ENCODE measurements at regions not wholly inside any gene's neighbourhood (a gene's known extent, or its start where the extent isn't known, plus 50 kb on each side); places are given as distances from the start of the nearest gene placed in this dataset.

- H3K36me3 ChIP-seq (ENCODE audit: insufficient read depth, low read length), result no peaks in the 10 kb centered on the region
- DNase-seq, result no peak
- Mint-ChIP-seq H3K27ac (no peak overlapping the region), H3K9me3 (peaks cover 21 to 64% (median 53%) of the 10 kb centered on the region in 5 donors), H3K4me1 (no peaks in the 10 kb centered on the region), H3K27me3 (no peaks in the 10 kb centered on the region), H3K4me3 (no peak overlapping the region), H3K36me3 (peaks cover 0 to 24% (median 0%) of the 10 kb centered on the region in 3 donors)
- no peak overlapping the region for H3K27ac ChIP-seq (ENCODE audit: low read depth, low read length)
- no peak overlapping the region for H3K4me3 ChIP-seq (ENCODE audit: low read length)
- CTCF ChIA-PET, result no interaction called here
- POLR2A ChIA-PET, result no interaction called here
- H3K27me3 ChIP-seq (ENCODE audit: insufficient read depth, low read length, poor library complexity, severe bottlenecking), result no peaks in the 10 kb centered on the region
- H3K9me3 ChIP-seq (ENCODE audit: low read length), result no peaks in the 10 kb centered on the region
- H3K4me1 ChIP-seq (ENCODE audit: insufficient read depth, low read length), result no peaks in the 10 kb centered on the region
Observed at GRCh38 chr19:23855676-23856075, 59.0 kb upstream of the ZNF726 start.

GRCh38 chr19:23851966-23852365, 62.7 kb upstream of the ZNF726 start:
- Histone ChIP-seq H3K9me3 (ENCODE audit: low read length) (no peaks in the 10 kb centered on the region), H3K4me1 (ENCODE audit: insufficient read depth, low read length) (no peaks in the 10 kb centered on the region), H3K27ac (ENCODE audit: low read depth, low read length) (no peak overlapping the region), H3K27me3 (ENCODE audit: insufficient read depth, low read length, poor library complexity, severe bottlenecking) (no peaks in the 10 kb centered on the region), H3K4me3 (ENCODE audit: low read length) (no peak overlapping the region), H3K36me3 (ENCODE audit: insufficient read depth, low read length) (no peaks in the 10 kb centered on the region)
- no peak for DNase-seq
- H3K36me3 Mint-ChIP-seq, result peaks cover 0 to 44% (median 6%) of the 10 kb centered on the region in 3 donors
- no peaks in the 10 kb centered on the region for H3K4me1 Mint-ChIP-seq
- CTCF ChIA-PET, result no interaction called here
- no peaks in the 10 kb centered on the region for H3K27me3 Mint-ChIP-seq
- POLR2A ChIA-PET, result no interaction called here
- no peak overlapping the region for H3K4me3 Mint-ChIP-seq
- peaks cover 46 to 89% (median 75%) of the 10 kb centered on the region in 5 donors for H3K9me3 Mint-ChIP-seq
- no peak overlapping the region for H3K27ac Mint-ChIP-seq

GRCh38 chr19:23832717-23833327, 74.1 kb upstream of the ZNF681 start:
- no peak overlapping the region for H3K4me3 Mint-ChIP-seq

GRCh38 chr19:23823952-23824389, 65.3 kb upstream of the ZNF681 start:
- Histone ChIP-seq H3K4me1 (ENCODE audit: insufficient read depth, low read length) (no peaks in the 10 kb centered on the region), H3K9me3 (ENCODE audit: low read length) (peaks cover 16% of the 10 kb centered on the region), H3K36me3 (ENCODE audit: insufficient read depth, low read length) (no peaks in the 10 kb centered on the region), H3K27me3 (ENCODE audit: insufficient read depth, low read length, poor library complexity, severe bottlenecking) (no peaks in the 10 kb centered on the region), H3K4me3 (ENCODE audit: low read length) (no peak overlapping the region), H3K27ac (ENCODE audit: low read depth, low read length) (no peak overlapping the region)
- Mint-ChIP-seq H3K4me1 (no peaks in the 10 kb centered on the region), H3K36me3 (peaks cover 0 to 23% (median 1%) of the 10 kb centered on the region in 3 donors), H3K27me3 (no peaks in the 10 kb centered on the region), H3K27ac (peak overlapping the region in 1 of 8 donors; percentile 3), H3K4me3 (no peak overlapping the region), H3K9me3 (peaks cover 25 to 64% (median 36%) of the 10 kb centered on the region in 5 donors)
- ChIA-PET POLR2A (no interaction called here), CTCF (no interaction called here)
- DNase-seq, result no peak

More at GRCh38 chr19:23832717-23833327, 74.1 kb upstream of the ZNF681 start:
- DNase-seq, result no peak
- ChIA-PET POLR2A (no interaction called here), CTCF (no interaction called here)
- H3K27me3 ChIP-seq (ENCODE audit: insufficient read depth, low read length, poor library complexity, severe bottlenecking), result no peaks in the 10 kb centered on the region
- Mint-ChIP-seq H3K9me3 (peaks cover 44 to 82% (median 77%) of the 10 kb centered on the region in 5 donors), H3K27me3 (no peaks in the 10 kb centered on the region), H3K27ac (no peak overlapping the region), H3K36me3 (peaks cover 0 to 29% (median 13%) of the 10 kb centered on the region in 3 donors), H3K4me1 (no peaks in the 10 kb centered on the region)
- H3K27ac ChIP-seq (ENCODE audit: low read depth, low read length), result no peak overlapping the region
- H3K4me3 ChIP-seq (ENCODE audit: low read length), result no peak overlapping the region
- H3K4me1 ChIP-seq (ENCODE audit: insufficient read depth, low read length), result no peaks in the 10 kb centered on the region
- H3K36me3 ChIP-seq (ENCODE audit: insufficient read depth, low read length), result no peaks in the 10 kb centered on the region
- peaks cover 23% of the 10 kb centered on the region for H3K9me3 ChIP-seq (ENCODE audit: low read length)

- no peak for DNase-seq
- Mint-ChIP-seq H3K4me1 (no peaks in the 10 kb centered on the region), H3K27ac (peak overlapping the region in 1 of 8 donors; percentile 50), H3K36me3 (peaks cover 0 to 23% (median 0%) of the 10 kb centered on the region in 3 donors), H3K4me3 (no peak overlapping the region), H3K27me3 (no peaks in the 10 kb centered on the region), H3K9me3 (peaks cover 21 to 62% (median 30%) of the 10 kb centered on the region in 5 donors)
- Histone ChIP-seq H3K4me3 (ENCODE audit: low read length) (no peak overlapping the region), H3K9me3 (ENCODE audit: low read length) (peaks cover 16% of the 10 kb centered on the region), H3K4me1 (ENCODE audit: insufficient read depth, low read length) (no peaks in the 10 kb centered on the region), H3K36me3 (ENCODE audit: insufficient read depth, low read length) (no peaks in the 10 kb centered on the region), H3K27me3 (ENCODE audit: insufficient read depth, low read length, poor library complexity, severe bottlenecking) (no peaks in the 10 kb centered on the region), H3K27ac (ENCODE audit: low read depth, low read length) (no peak overlapping the region)
- ChIA-PET POLR2A (no interaction called here), CTCF (no interaction called here)
Observed at GRCh38 chr19:23822735-23823134, 64.0 kb upstream of the ZNF681 start.

GRCh38 chr19:23817519-23817918, 58.8 kb upstream of the ZNF681 start:
- Histone ChIP-seq H3K27ac (ENCODE audit: low read depth, low read length) (no peak overlapping the region), H3K27me3 (ENCODE audit: insufficient read depth, low read length, poor library complexity, severe bottlenecking) (no peaks in the 10 kb centered on the region), H3K36me3 (ENCODE audit: insufficient read depth, low read length) (no peaks in the 10 kb centered on the region), H3K4me1 (ENCODE audit: insufficient read depth, low read length) (no peaks in the 10 kb centered on the region), H3K4me3 (ENCODE audit: low read length) (no peak overlapping the region), H3K9me3 (ENCODE audit: low read length) (no peaks in the 10 kb centered on the region)
- peaks cover 0 to 23% (median 6%) of the 10 kb centered on the region in 5 donors for H3K9me3 Mint-ChIP-seq
- POLR2A ChIA-PET, result interaction anchor here (0.8 kb wide), 1 partner anchor 18 kb away, joined by 4 read pairs; no protein-coding TSS in a partner anchor
- no peaks in the 10 kb centered on the region for H3K27me3 Mint-ChIP-seq
- CTCF ChIA-PET, result interaction anchor here (1.0 to 1.3 kb wide), 4 partner anchors 16 to 131 kb away, joined by 3 to 7 read pairs (median 4); partner anchors contain the start of genes ZNF675 and ZNF681
- H3K4me3 Mint-ChIP-seq, result no peak overlapping the region
- peaks cover 0 to 25% (median 0%) of the 10 kb centered on the region in 3 donors for H3K36me3 Mint-ChIP-seq
- DNase-seq, result peak in 2 of 5 donors; percentile 18 to 62
- H3K4me1 Mint-ChIP-seq, result no peaks in the 10 kb centered on the region
- H3K27ac Mint-ChIP-seq, result peak overlapping the region in 1 of 8 donors; percentile 12

GRCh38 chr19:23810496-23810895, 51.8 kb upstream of the ZNF681 start:
- Histone ChIP-seq H3K9me3 (ENCODE audit: low read length) (no peaks in the 10 kb centered on the region), H3K27me3 (ENCODE audit: insufficient read depth, low read length, poor library complexity, severe bottlenecking) (no peaks in the 10 kb centered on the region), H3K36me3 (ENCODE audit: insufficient read depth, low read length) (no peaks in the 10 kb centered on the region), H3K27ac (ENCODE audit: low read depth, low read length) (no peak overlapping the region), H3K4me3 (ENCODE audit: low read length) (no peak overlapping the region), H3K4me1 (ENCODE audit: insufficient read depth, low read length) (no peaks in the 10 kb centered on the region)
- H3K27ac Mint-ChIP-seq, result no peak overlapping the region
- POLR2A ChIA-PET, result no interaction called here
- H3K4me3 Mint-ChIP-seq, result no peak overlapping the region
- H3K4me1 Mint-ChIP-seq, result no peaks in the 10 kb centered on the region
- CTCF ChIA-PET, result no interaction called here
- no peaks in the 10 kb centered on the region for H3K27me3 Mint-ChIP-seq
- peaks cover 4 to 35% (median 16%) of the 10 kb centered on the region in 3 donors for H3K36me3 Mint-ChIP-seq
- no peak for DNase-seq
- peaks cover 0 to 2% (median 0%) of the 10 kb centered on the region in 5 donors for H3K9me3 Mint-ChIP-seq
